ENCODE measurements at regions not wholly inside any gene's neighbourhood (a gene's known extent, or its start where the extent isn't known, plus 50 kb on each side); places are given as distances from the start of the nearest gene placed in this dataset.

GRCh38 chr11:112465433-112466024 is 204.9 kb upstream of the PLET1 start:
- no peak for DNase-seq (ENCODE audit: low read depth in 2 of 2)

- no peak for DNase-seq (ENCODE audit: low read depth in 2 of 2)
These were observed 207.1 kb upstream of the PLET1 start for GRCh38 chr11:112467721-112468120.

- DNase-seq (ENCODE audit: low read depth in 2 of 2), result no peak
These were observed 208.7 kb upstream of the PLET1 start for GRCh38 chr11:112469376-112469775.

GRCh38 chr11:112470355-112470754 is 209.7 kb upstream of the PLET1 start:
- no peak for DNase-seq (ENCODE audit: low read depth in 2 of 2)

- no peak for DNase-seq (ENCODE audit: low read depth in 2 of 2)
These were observed 211.1 kb upstream of the PLET1 start for GRCh38 chr11:112471731-112472130.

- no peak for DNase-seq (ENCODE audit: low read depth in 2 of 2)
These were observed 216.5 kb upstream of the PLET1 start for GRCh38 chr11:112477152-112477551.

- no peak for DNase-seq (ENCODE audit: low read depth in 2 of 2)
These were observed 217.1 kb upstream of the PLET1 start for GRCh38 chr11:112477581-112478317.

GRCh38 chr11:112478806-112479205 is 218.1 kb upstream of the PLET1 start:
- DNase-seq (ENCODE audit: low read depth in 2 of 2), result no peak

GRCh38 chr11:112481431-112481830 is 220.8 kb upstream of the PLET1 start:
- no peak for DNase-seq (ENCODE audit: low read depth in 2 of 2)

- DNase-seq (ENCODE audit: low read depth in 2 of 2), result no peak
These were observed 221.2 kb upstream of the PLET1 start for GRCh38 chr11:112481893-112482292.

- no peak for DNase-seq (ENCODE audit: low read depth in 2 of 2)
These were observed 224.6 kb upstream of the PLET1 start for GRCh38 chr11:112485280-112485679.

GRCh38 chr11:112497826-112498225 is 237.2 kb upstream of the PLET1 start:
- DNase-seq (ENCODE audit: low read depth in 2 of 2), result no peak

GRCh38 chr11:112498701-112499100 is 238.0 kb upstream of the PLET1 start:
- no peak for DNase-seq (ENCODE audit: low read depth in 2 of 2)

GRCh38 chr11:112499153-112499880 is 238.7 kb upstream of the PLET1 start:
- DNase-seq (ENCODE audit: low read depth in 2 of 2), result no peak

- no peak for DNase-seq (ENCODE audit: low read depth in 2 of 2)
These were observed 239.2 kb upstream of the PLET1 start for GRCh38 chr11:112499881-112500204.

- no peak for DNase-seq (ENCODE audit: low read depth in 2 of 2)
These were observed 242.8 kb upstream of the PLET1 start for GRCh38 chr11:112503410-112503809.

- no peak for DNase-seq (ENCODE audit: low read depth in 2 of 2)
These were observed 243.4 kb upstream of the PLET1 start for GRCh38 chr11:112504056-112504455.

- DNase-seq (ENCODE audit: low read depth in 2 of 2), result no peak
These were observed 246.2 kb upstream of the PLET1 start for GRCh38 chr11:112506852-112507251.

- DNase-seq (ENCODE audit: low read depth in 2 of 2), result no peak
These were observed 246.6 kb upstream of the PLET1 start for GRCh38 chr11:112507281-112507680.

- DNase-seq (ENCODE audit: low read depth in 2 of 2), result no peak
These were observed 248.1 kb upstream of the PLET1 start for GRCh38 chr11:112508750-112509149.

GRCh38 chr11:112509300-112509699 is 248.6 kb upstream of the PLET1 start:
- DNase-seq (ENCODE audit: low read depth in 2 of 2), result no peak

GRCh38 chr11:112511271-112511670 is 250.6 kb upstream of the PLET1 start:
- no peak for DNase-seq (ENCODE audit: low read depth in 2 of 2)

GRCh38 chr11:112511911-112512310 is 251.3 kb upstream of the PLET1 start:
- no peak for DNase-seq (ENCODE audit: low read depth in 2 of 2)
